GM10266 (cell line): ENCODE measurements at regions not wholly inside any gene's neighbourhood (a gene's known extent, or its start where the extent isn't known, plus 50 kb on each side); places are given as distances from the start of the nearest gene placed in this dataset.

Source experiments
- DNase-seq: peaks from one replicate; pipeline ENCODE4 v3.0.0; 2012; ENCODE audit errors: extremely low spot score
- CTCF ChIP-seq: IDR thresholded peaks from 2 replicates; pipeline ENCODE4 v1.5.1; 2012; ENCODE audit warnings: mild to moderate bottlenecking, low read depth; ENCODE audit not compliant: control insufficient read depth, insufficient read depth; ENCODE audit errors: missing control alignments

- TF ChIP-seq CTCF = no peak
- DNase-seq = no peak
Measured at GRCh38 chr16:27718201-27719105, 168.5 kb downstream of the KATNIP start.

- TF ChIP-seq CTCF = no peak
- DNase-seq = no peak
Measured at GRCh38 chr16:27719106-27719445, 169.1 kb downstream of the KATNIP start.

- no peak for TF ChIP-seq CTCF
- no peak for DNase-seq
Measured at GRCh38 chr16:27720731-27721530, 171.0 kb downstream of the KATNIP start.

- TF ChIP-seq CTCF = no peak
- peak; percentile 27 for DNase-seq
Measured at GRCh38 chr16:27721531-27722181, 171.7 kb downstream of the KATNIP start.

GRCh38 chr16:27722207-27722606 is 172.3 kb downstream of the KATNIP start:
- no peak for TF ChIP-seq CTCF
- no peak for DNase-seq

GRCh38 chr16:27722892-27723450 is 173.0 kb downstream of the KATNIP start:
- DNase-seq = no peak
- TF ChIP-seq CTCF = no peak
